GM12874 (cell line): ENCODE measurements at regions not wholly inside any gene's neighbourhood (a gene's known extent, or its start where the extent isn't known, plus 50 kb on each side); places are given as distances from the start of the nearest gene placed in this dataset.

ENCODE experiments used
- TF ChIP-seq, protein P1 (sequence below): IDR thresholded peaks from 2 replicates; pipeline ENCODE4 v1.5.1; 2011; ENCODE audit warnings: low read depth, mild to moderate bottlenecking, control low read depth, low read length, moderate library complexity; ENCODE audit not compliant: insufficient read depth

DNA sequence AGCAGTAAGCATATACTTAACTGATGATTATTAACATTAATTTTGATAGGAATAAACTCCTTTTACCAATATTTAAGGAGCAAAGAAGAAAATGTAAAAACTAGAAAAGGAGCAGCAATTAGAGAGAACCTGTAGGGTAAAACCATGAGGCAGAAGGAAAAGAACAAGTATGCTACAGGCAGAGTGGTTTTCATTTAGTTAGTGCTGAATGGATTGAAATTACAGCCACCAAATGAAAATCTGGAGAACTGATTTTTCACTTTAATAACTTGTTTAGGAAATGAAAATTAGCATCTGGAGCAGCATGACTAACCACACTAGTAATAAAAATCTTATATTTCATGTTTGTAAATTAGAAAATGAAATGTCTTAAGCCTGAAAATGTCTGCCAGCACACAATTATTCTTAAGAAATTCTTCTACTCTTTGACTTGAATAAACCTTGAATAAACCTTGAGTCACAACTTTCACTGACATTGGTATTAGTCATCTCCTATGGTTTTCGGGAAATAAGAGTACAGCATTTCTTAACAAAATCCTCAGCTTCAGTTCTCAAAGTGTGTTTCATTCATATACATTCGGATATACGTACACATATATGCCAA lies 1504.9 kb upstream of the C9orf72 start:
- TF ChIP-seq, protein P1, sequence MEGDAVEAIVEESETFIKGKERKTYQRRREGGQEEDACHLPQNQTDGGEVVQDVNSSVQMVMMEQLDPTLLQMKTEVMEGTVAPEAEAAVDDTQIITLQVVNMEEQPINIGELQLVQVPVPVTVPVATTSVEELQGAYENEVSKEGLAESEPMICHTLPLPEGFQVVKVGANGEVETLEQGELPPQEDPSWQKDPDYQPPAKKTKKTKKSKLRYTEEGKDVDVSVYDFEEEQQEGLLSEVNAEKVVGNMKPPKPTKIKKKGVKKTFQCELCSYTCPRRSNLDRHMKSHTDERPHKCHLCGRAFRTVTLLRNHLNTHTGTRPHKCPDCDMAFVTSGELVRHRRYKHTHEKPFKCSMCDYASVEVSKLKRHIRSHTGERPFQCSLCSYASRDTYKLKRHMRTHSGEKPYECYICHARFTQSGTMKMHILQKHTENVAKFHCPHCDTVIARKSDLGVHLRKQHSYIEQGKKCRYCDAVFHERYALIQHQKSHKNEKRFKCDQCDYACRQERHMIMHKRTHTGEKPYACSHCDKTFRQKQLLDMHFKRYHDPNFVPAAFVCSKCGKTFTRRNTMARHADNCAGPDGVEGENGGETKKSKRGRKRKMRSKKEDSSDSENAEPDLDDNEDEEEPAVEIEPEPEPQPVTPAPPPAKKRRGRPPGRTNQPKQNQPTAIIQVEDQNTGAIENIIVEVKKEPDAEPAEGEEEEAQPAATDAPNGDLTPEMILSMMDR: no peak

DNA sequence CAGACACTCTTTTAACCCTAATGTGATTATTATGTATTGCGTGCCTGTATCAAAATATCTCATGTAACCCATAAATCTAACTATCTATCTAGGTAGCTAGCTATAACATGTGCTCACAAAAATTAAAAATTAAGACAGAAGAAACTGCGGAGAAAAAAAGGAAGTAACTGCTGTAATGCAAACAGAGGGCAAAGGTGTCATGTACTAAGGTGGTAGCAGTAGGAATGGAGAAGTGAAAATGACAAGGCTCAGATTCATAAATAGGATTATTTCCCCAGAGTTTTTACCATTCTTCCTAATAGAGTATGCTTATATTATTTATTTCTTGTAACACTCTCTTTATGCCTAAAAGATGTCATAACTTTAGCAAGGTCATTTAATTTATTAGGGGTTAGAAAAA lies 1527.5 kb upstream of the C9orf72 start:
- TF ChIP-seq, protein P1: no peak

DNA sequence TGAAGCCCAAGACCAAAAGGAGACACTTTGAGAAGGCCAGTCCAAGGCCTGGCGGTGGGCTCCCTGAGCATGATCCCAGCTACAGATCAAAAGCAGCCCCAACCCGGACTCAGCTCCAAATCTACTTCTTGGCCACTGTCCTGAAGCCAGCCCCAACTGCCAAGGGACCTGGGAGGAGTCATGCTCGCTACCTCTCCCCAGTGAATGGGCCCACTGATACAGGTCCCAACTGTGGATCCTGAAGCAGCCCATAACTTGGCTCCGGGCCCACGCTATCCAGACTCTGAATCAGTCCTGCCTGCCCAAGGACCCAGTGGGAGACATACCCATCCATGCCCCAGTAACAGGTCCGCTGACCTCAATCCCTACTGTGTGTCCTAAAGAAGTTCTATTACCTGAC lies 1545.3 kb upstream of the C9orf72 start:
- TF ChIP-seq, protein P1: no peak

DNA sequence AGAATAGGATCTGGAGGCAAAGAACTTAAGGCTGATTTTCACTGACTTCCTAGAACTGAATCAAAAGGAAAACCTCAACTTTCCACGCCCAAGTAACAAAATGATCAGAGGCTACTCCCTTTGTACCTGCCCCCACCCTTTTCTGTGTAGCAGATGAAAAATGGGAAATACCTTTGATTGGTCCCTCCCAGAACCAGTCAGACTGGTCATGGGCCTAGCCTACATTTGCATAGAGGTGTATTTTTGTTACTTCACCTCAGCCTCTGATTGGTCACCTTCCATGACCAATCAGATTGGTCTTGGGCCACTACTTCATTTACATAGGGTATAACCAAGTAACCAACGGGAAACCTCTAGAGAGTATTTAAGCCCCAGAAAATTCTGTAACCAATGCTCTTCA lies 1553.5 kb upstream of the C9orf72 start:
- TF ChIP-seq, protein P1: no peak

DNA sequence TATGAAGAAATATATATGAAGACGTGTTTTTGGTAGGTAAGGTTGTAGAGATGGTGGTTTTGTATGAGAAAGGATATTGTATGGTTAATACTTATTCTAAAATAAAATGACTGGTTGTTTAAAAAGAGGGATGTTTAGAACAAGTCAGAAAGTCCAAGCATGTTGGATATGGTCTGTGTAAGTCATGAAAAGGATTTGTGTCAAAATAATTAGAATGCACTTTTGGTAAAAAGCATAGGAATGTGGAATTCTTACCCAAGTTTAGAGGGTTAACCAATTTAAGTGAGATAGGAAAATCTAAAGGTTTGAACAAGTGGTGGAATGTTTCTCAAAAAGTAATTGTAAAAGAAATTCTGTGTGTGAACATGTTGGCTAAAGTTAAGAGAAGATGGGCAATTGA lies 1556.5 kb upstream of the C9orf72 start:
- TF ChIP-seq, protein P1: no peak

DNA sequence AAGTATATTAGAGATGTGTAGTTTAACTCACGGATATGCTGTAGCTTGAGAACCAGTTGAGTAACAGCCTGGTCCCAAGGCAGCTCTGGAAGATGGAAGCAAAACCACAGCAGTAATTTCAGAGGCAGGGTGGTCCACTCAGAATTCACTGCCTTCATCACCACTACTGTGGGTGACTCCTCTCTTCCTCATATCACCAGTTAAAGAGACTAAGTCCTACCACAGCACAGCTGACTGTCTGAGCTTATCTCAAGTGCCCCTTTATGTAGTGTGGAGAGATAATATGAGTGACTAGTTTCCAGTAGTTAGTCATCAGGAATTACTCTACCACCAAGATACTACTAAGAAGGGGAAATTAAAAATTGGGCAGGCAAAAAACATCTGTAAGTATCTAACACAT lies 1571.2 kb upstream of the C9orf72 start:
- TF ChIP-seq, protein P1: no peak

DNA sequence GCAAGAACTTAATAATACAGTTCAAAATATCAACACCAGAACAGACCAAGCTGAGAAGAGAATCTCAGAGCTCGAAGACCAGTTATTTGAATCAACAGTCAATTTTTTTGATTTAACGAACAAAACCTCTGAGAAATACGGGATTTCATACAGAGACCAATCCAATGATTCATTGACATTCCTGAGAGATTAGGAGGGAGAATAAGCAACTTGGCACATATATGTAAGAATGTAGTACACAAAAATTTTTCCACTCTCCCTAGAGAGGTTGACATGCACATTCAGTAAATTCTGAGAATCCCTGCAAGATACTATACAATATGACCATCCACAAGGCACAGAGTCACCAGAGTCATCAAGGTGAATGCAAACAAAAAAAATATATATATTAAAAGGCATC lies 1577.3 kb upstream of the C9orf72 start:
- TF ChIP-seq, protein P1: no peak

DNA sequence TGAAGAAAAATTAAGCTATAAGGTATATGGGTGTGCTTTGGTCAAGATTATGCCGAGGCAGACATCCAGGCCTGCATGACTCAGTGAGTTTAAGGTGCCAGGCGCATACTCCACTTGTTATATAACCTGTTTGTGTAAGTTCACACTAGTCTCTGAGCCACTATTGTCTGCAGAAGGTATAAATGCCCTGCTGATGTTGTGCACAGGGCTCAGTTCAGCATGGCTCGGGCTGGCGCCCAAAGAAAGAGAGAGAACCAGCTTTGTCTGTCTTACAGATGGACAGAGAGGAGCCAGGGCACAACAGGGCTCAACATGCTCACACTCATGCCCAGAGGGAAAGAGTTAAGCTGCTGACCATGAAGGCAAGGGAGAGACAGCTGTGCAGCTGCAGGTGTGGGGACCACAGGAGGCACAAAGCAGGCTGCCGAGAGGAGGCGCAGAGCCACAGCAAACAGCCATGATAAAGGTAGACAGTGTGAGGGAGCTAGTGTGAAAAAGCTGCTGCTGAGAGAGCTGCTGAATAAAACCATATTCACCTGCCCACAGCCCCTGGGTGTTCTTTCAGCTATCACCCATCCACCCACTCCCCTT lies 1587.6 kb upstream of the C9orf72 start:
- TF ChIP-seq, protein P1: no peak
